Midbrain (tissue), 1 donor: ENCODE measurements at regions not wholly inside any gene's neighbourhood (a gene's known extent, or its start where the extent isn't known, plus 50 kb on each side); places are given as distances from the start of the nearest gene placed in this dataset.

Experiments
- DNase-seq: peaks from one replicate; lab custom pipeline; 2025; lab: John Stamatoyannopoulos, UW

DNA sequence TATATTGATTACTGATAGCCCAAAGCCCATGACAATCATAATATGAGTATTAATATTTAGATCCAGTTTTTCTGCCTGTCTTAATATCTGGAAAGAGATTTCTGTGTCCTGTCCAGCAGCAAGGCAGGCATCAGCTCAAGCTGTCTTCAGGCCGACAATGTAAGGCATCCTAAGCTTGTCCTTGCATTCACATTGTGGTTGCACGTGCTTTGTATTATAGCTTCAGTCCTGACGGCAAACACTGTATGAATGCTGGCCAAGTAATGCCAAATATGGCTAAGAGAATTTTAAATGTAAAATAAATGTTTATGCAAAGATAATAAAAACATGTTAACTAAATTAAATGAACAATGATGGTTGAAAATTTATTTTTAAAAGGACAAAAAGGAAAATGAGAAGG lies 255.7 kb upstream of the RPS6KA3 start:
- no peak for DNase-seq

DNA sequence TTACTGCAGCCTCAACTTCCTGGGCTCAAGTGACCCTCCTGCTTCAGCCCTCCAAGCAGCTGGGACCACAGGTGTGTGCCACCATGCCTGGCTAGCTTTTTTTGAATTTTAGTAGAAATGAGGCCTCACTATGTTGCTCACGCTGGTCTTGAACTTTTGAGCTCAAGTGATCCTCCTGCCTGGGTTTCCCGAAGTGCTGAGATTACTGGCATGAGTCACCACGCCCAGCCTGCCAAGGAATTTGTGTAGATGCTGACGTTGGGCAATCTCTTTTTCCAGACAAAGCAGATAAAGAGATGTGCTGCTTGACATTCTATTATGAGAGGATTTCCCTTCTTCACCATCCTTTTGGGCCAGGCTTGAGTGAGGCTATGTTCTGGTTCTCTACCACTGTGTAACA lies 254.5 kb upstream of the RPS6KA3 start:
- DNase-seq, result no peak

DNA sequence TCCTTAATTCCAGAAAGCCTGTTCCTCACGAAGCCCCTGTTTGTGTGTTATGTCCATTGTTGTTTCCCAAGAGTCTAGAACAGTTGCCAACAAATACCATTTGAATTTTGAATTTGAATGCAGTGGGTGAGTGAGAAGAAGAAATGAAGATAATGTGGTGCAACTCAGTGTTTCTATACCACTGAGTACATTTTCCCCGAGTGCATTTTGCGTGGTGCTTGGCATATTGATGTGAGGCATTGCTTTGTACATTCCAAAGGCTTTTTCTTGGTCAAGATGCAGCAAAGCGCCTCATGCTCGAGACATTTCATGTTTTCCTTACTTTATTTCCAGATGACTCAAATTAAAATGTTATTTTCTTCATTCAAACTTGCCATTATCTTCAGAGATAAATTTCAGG lies 253.1 kb upstream of the RPS6KA3 start:
- no peak for DNase-seq

DNA sequence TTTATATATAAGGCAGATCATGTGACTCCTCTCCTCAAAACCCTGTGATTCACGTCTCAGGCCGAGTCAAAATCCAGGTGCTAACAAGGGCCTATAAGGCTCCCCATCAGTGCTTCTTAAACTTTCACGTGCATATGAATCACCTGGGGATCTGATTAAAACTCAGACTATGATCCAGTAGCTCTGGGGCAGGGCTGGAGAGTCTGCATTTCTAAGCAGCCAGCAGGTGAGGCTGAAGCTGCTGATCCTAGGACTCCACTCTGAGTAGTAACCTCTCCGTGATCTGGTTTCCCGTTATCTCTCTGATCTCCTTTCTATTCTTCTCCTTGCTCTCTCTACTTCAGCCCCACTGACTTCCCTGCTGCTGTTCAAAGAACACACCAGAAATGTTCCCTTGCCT lies 252.4 kb upstream of the RPS6KA3 start:
- DNase-seq, result no peak

- DNase-seq, result no peak
These were observed 250.9 kb upstream of the RPS6KA3 start for GRCh38 chrX:20517565-20517964.

- no peak for DNase-seq
These were observed 249.2 kb upstream of the RPS6KA3 start for GRCh38 chrX:20515841-20516461.

GRCh38 chrX:20514358-20514757 lies 247.6 kb upstream of the RPS6KA3 start:
- no peak for DNase-seq

GRCh38 chrX:20513185-20513584 lies 246.5 kb upstream of the RPS6KA3 start:
- DNase-seq, result no peak

DNA sequence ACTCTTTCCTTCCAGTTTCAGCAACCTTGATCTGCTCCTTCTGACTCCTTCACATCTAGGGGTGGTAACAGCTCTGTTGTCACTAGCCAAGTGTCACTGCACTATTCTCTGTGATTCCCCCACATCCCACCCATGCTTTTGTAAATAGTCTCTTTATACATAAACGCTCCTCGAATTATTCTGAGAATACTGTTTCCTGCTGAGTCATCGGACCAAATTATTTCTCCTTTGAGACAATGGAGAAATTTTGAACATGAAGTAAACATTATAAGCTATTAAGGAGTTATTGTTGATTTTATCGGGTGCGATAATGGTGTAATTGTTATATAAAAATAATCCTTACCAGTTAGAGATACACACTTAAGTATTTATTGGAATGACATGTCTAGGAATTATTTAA lies 245.1 kb upstream of the RPS6KA3 start:
- DNase-seq, result no peak

GRCh38 chrX:20507901-20508620 lies 241.4 kb upstream of the RPS6KA3 start:
- no peak for DNase-seq

- DNase-seq, result no peak
These were observed 240.0 kb upstream of the RPS6KA3 start for GRCh38 chrX:20506739-20507138.

DNA sequence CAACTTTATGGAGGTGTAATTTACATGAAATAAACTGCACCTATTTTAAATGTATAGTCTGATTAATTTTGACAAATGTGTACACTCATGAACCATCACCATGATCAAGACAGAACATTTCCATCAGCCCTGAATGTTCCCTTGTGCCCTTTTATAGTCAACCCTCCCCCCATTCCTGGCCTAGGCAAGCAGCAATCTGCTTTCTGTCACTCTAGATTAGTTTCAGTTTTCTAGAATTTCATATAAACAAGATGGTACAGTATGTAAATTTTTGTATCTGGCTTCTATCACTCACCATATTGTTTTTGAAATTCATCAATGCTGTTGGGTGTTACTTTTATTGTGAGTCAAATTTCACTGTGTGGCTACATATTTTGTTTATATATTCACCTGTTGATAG lies 234.2 kb upstream of the RPS6KA3 start:
- DNase-seq, result no peak

DNA sequence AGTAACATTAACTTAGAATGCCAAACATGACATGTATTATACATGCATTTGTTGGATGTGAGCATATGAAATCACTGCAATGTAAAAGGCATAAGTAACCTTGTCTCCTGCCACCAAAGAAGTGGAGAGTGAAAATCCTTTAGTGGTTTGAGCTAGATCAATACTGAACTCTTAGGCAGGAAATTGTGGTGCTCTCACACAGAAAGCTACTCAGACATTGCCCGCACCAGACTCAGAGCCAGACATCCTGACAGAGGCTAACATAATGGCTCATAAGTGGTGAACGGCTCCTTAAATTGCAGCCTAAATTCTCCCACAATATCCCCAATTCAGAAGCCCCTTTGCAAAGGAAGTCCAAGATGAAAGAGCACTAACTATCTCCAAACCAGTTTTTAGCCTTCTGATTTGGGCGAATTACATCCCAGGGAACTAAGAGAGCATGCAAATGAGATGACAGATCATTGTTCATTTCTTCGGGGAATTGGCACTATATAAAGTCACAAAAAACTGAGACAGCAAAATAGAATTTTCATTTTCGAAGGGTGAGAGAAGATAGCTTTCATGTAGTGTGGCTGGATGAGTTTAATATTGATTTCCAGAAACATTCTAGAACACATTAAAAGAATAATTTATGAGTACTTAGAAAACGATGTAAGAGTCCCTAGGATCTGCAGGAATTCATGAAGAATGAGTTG lies 233.6 kb upstream of the RPS6KA3 start:
- DNase-seq, result no peak

- no peak for DNase-seq
These were observed 233.1 kb upstream of the RPS6KA3 start for GRCh38 chrX:20499763-20500162.

- DNase-seq, result no peak
These were observed 232.3 kb upstream of the RPS6KA3 start for GRCh38 chrX:20498851-20499635.

DNA sequence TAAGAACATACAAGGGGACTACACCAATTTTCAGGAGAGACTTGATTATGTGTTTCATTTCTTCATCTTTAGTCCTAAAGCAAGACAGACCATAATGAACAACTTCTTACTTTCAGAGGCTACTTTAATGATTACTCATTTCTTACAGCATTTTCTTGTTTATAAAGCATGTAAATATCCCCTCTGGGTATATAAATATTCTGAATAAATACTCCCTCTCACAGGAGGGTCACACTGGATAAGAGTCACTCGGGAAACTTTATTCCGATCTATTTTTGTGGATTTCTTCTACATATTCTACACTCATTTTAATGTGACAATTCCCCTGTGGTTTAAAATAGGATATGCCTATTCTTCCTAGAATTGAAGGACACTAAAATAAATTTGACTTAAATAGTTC lies 228.9 kb upstream of the RPS6KA3 start:
- no peak for DNase-seq

DNA sequence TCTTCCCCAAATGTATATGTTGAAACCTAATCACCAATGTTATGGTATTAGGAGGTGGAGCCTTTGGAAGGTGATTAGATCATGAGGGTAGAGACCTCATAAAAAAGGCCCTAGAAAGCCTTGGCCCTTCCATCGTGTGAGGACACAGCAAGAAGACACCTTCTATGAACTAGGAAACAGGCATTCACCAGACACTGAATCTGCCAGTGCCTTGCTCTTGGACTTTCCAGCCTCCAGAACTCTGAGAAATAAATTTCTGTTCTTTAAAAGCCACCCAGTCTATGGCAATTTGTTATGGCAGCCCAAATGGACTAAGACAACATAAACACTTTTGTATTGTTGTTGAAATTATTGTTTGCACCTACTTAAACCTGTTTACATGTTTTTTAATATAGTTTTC lies 221.8 kb upstream of the RPS6KA3 start:
- no peak for DNase-seq

GRCh38 chrX:20487227-20487626 lies 220.5 kb upstream of the RPS6KA3 start:
- DNase-seq, result no peak

- no peak for DNase-seq
These were observed 214.9 kb upstream of the RPS6KA3 start for GRCh38 chrX:20481632-20482031.

DNA sequence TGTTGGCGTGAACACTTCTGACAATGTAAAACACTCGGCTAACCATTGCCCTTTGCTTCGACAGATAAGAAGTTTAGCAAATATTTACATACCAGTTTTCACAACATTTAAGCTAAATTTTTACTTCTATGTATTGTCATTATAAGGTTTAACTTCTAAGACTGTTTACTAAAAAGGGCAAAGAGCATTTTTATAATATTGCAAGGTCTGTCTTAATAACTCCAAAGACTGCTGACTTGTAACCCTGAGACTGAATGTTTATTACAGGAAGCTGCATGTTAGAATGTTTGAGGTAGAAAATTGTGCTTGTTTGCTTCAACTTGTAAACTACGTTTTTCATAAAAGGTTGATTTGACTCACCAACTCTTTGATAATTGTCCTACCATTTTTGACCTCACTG lies 213.2 kb upstream of the RPS6KA3 start:
- DNase-seq, result no peak

- DNase-seq, result no peak
These were observed 212.3 kb upstream of the RPS6KA3 start for GRCh38 chrX:20479048-20479447.

GRCh38 chrX:20477836-20478524 lies 211.3 kb upstream of the RPS6KA3 start:
- no peak for DNase-seq
